Liver (tissue), 3 donors: ENCODE measurements at regions not wholly inside any gene's neighbourhood (a gene's known extent, or its start where the extent isn't known, plus 50 kb on each side); places are given as distances from the start of the nearest gene placed in this dataset.
A peak's percentile ranks its signal among the peaks of the same experiment; 100 is the strongest.

Experiments used
- CTCF ChIP-seq: fragments of 150-350 bp; IDR thresholded peaks from 2 replicates; pipeline ENCODE4 v1.5.1; 2017; ENCODE audit warnings: improper control_type of control experiment, low read depth, low read length; ENCODE audit not compliant: missing input control
- GABPA ChIP-seq, 2 donors: IDR thresholded peaks in 1 of 2; conservative IDR thresholded peaks in 1 of 2; 2 replicates each; pipeline ENCODE4 v1.6.1; 2016; ENCODE audit warnings: antibody characterized with exemption in 2 of 2, mild to moderate bottlenecking in 1 of 2, moderate library complexity in 1 of 2
- HNF4G ChIP-seq: IDR thresholded peaks from 2 replicates; pipeline ENCODE4 v1.6.1; 2016; ENCODE audit warnings: antibody characterized with exemption
- MAX ChIP-seq: IDR thresholded peaks from 2 replicates; pipeline ENCODE4 v1.6.1; 2016; ENCODE audit warnings: antibody characterized with exemption
- SP1 ChIP-seq: IDR thresholded peaks from 2 replicates; pipeline ENCODE4 v1.6.1; 2018; ENCODE audit warnings: antibody characterized with exemption, mild to moderate bottlenecking
- YY1 ChIP-seq: IDR thresholded peaks from 2 replicates; pipeline ENCODE4 v1.6.1; 2016; ENCODE audit warnings: antibody characterized with exemption, mild to moderate bottlenecking
- TF ChIP-seq, protein P1 (sequence below): IDR thresholded peaks from 2 replicates; pipeline ENCODE4 v1.6.1; 2016; ENCODE audit warnings: antibody characterized with exemption, mild to moderate bottlenecking
- donor health status: healthy.
- donor health status: healthy.

DNA sequence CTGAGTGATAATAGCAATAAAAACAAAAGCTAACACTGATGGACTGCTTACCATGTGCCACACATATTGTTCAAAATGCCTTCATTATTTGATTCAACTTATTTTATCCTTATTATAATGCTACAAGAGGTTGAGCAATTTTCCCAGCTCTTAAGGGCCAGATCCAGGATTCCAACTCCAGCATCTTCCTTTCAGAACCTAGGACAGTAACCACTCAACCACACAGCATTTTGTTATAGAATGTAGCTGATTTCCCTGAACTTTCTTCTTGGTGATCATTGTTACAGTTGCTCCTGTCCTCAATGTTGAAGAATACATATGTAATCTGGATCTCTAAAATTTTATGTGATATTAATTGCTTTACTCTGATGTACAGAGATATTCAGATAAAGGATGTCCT, 341.7 kb downstream of the PIK3C3 start:
- no peak for TF ChIP-seq SP1
- TF ChIP-seq HNF4G, result no peak
- TF ChIP-seq GABPA (IDR thresholded peaks at IDR 0.05 in 1 of 2, conservative IDR thresholded peaks at IDR 0.05 in 1 of 2), result no peak
- no peak for TF ChIP-seq YY1
- TF ChIP-seq CTCF, result no peak
- no peak for TF ChIP-seq MAX
- TF ChIP-seq, protein P1, sequence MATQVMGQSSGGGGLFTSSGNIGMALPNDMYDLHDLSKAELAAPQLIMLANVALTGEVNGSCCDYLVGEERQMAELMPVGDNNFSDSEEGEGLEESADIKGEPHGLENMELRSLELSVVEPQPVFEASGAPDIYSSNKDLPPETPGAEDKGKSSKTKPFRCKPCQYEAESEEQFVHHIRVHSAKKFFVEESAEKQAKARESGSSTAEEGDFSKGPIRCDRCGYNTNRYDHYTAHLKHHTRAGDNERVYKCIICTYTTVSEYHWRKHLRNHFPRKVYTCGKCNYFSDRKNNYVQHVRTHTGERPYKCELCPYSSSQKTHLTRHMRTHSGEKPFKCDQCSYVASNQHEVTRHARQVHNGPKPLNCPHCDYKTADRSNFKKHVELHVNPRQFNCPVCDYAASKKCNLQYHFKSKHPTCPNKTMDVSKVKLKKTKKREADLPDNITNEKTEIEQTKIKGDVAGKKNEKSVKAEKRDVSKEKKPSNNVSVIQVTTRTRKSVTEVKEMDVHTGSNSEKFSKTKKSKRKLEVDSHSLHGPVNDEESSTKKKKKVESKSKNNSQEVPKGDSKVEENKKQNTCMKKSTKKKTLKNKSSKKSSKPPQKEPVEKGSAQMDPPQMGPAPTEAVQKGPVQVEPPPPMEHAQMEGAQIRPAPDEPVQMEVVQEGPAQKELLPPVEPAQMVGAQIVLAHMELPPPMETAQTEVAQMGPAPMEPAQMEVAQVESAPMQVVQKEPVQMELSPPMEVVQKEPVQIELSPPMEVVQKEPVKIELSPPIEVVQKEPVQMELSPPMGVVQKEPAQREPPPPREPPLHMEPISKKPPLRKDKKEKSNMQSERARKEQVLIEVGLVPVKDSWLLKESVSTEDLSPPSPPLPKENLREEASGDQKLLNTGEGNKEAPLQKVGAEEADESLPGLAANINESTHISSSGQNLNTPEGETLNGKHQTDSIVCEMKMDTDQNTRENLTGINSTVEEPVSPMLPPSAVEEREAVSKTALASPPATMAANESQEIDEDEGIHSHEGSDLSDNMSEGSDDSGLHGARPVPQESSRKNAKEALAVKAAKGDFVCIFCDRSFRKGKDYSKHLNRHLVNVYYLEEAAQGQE, result peak; percentile 94
